Stimulated activated CD4-positive, alpha-beta T cell treated with anti-CD3 and anti-CD28 coated beads, Interleukin-1b, Interleukin-23, amount 100 ng/mL, for 48 hours (primary cell): ENCODE measurements at regions not wholly inside any gene's neighbourhood (a gene's known extent, or its start where the extent isn't known, plus 50 kb on each side); places are given as distances from the start of the nearest gene placed in this dataset.

Source experiments
- DNase-seq: peaks from one replicate; pipeline ENCODE4 v3.0.0-alpha.2; 2020

- no peak for DNase-seq
Observed at GRCh38 chr13:77480066-77480465, 55.4 kb upstream of the SCEL start.

- no peak for DNase-seq
Observed at GRCh38 chr13:77479326-77479725, 56.2 kb upstream of the SCEL start.

- DNase-seq = no peak
Observed at GRCh38 chr13:77477299-77477848, 58.1 kb upstream of the SCEL start.

- no peak for DNase-seq
Observed at GRCh38 chr13:77476456-77476855, 59.0 kb upstream of the SCEL start.

- no peak for DNase-seq
Observed at GRCh38 chr13:77475345-77476084, 60.0 kb upstream of the SCEL start.

- DNase-seq = no peak
Observed at GRCh38 chr13:77470986-77471385, 64.5 kb upstream of the SCEL start.

- no peak for DNase-seq
Observed at GRCh38 chr13:77466753-77467422, 68.6 kb upstream of the SCEL start.

GRCh38 chr13:77465603-77466195 is 69.8 kb upstream of the SCEL start:
- DNase-seq = no peak

- no peak for DNase-seq
Observed at GRCh38 chr13:77460195-77460594, 75.3 kb upstream of the SCEL start.

- DNase-seq = no peak
Observed at GRCh38 chr13:77459592-77459991, 75.9 kb upstream of the SCEL start.

GRCh38 chr13:77458736-77459135 is 76.8 kb upstream of the SCEL start:
- no peak for DNase-seq

GRCh38 chr13:77457966-77458365 is 77.5 kb upstream of the SCEL start:
- no peak for DNase-seq

GRCh38 chr13:77456271-77456670 is 79.2 kb upstream of the SCEL start:
- DNase-seq = no peak

- DNase-seq = no peak
Observed at GRCh38 chr13:77449265-77449664, 86.2 kb upstream of the SCEL start.

- DNase-seq = no peak
Observed at GRCh38 chr13:77448689-77449088, 86.8 kb upstream of the SCEL start.

- no peak for DNase-seq
Observed at GRCh38 chr13:77443511-77443910, 92.0 kb upstream of the SCEL start.

GRCh38 chr13:77437267-77437666 is 98.2 kb upstream of the SCEL start:
- DNase-seq = no peak

GRCh38 chr13:77434289-77434688 is 101.2 kb upstream of the SCEL start:
- no peak for DNase-seq

GRCh38 chr13:77431449-77431848 is 104.1 kb upstream of the SCEL start:
- DNase-seq = no peak

GRCh38 chr13:77430377-77430951 is 103.6 kb upstream of the MYCBP2 start:
- DNase-seq = no peak

GRCh38 chr13:77429320-77430142 is 102.6 kb upstream of the MYCBP2 start:
- DNase-seq = peak; percentile 77

- no peak for DNase-seq
Observed at GRCh38 chr13:77425705-77426104, 98.8 kb upstream of the MYCBP2 start.

- no peak for DNase-seq
Observed at GRCh38 chr13:77423296-77423695, 96.4 kb upstream of the MYCBP2 start.
